Fibroblast of peridontal ligament (primary cell): ENCODE measurements at regions not wholly inside any gene's neighbourhood (a gene's known extent, or its start where the extent isn't known, plus 50 kb on each side); places are given as distances from the start of the nearest gene placed in this dataset.

Experiments
- DNase-seq: peaks from one replicate; pipeline ENCODE4 v3.0.0-alpha.2; 2010; ENCODE audit errors: extremely low read depth

- no peak for DNase-seq
These were observed 200.9 kb upstream of the RAB6C start for GRCh38 chr2:129778584-129778877.

DNA sequence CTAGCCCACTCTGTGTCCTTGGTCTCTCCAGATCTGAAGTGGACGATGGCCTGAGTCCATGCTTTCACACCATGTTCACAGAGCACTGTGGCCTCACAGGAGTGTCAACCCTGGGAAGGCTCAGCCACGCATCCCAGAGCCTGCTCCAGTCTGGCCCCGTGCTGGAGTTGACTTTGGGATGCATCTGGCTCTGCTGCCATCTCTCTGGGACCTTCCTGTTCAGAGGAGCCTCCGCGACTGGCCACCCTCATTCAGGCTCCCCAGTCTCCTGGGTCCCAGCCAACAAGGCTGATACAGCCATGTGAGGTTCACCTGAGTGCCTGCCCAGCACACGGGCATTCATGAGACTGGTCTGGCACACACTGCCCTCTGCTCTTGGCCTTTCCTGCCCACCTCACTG, 199.7 kb upstream of the RAB6C start:
- no peak for DNase-seq

- DNase-seq, result no peak
These were observed 198.9 kb upstream of the RAB6C start for GRCh38 chr2:129780316-129781270.

DNA sequence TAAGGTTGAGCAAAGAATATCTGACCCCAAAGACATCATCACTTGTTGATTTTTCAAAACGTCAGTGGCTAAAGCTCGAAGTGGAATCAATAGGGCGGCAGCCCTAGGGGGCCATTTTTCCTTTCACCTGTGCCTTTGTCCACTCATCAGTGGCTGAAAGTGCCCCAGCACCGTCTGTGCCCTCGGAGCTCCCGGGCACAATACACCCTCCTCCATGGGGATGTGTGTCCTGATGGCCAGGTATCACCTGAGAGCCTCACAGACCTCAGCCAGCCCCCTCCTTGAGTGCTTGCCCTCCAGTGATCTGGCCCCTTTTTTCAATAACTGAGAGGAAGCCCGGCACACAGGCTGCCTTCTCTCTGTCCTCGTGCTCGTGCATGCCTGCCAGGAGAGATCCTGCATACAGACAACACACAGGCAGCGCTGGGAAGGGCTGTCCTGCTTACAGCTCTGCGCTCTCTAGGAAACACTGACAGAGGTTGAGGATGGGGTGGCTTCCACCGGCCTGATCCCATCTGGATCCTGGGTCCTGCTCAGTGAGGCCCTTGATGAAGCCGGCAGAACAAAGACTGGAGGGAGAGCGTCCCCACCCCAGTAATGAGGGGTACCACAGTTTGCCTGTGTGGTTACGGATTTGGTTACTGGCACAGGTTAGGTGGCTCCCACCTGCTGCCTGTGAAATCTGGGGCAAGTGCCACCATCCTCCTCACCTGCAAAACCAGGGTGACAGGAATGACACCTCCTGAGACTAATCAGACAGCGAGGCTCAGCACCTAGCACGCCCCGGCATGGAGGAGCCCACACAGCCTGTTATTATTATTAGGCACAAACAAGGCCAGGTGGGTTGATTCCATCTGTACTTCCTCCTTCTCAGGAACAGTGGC, 197.5 kb upstream of the RAB6C start:
- DNase-seq, result no peak

DNA sequence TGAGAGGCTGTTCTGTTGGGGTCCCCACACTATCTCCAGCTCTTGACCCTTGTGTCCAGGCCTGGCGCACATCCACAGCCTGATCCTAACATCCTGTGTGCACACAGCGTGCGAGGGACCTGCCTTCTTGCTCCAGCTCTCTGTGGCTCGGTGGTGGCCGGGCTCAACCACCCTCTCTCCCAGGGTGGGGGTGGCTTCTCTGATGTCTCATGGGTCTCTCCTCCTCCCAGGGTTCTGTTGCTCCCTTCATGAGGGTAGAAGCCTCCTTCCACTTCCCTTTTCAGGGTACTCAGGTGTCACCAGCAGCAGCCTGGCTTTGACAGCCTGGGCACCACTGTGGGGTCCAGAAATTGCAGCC, 196.9 kb upstream of the RAB6C start:
- DNase-seq, result no peak

DNA sequence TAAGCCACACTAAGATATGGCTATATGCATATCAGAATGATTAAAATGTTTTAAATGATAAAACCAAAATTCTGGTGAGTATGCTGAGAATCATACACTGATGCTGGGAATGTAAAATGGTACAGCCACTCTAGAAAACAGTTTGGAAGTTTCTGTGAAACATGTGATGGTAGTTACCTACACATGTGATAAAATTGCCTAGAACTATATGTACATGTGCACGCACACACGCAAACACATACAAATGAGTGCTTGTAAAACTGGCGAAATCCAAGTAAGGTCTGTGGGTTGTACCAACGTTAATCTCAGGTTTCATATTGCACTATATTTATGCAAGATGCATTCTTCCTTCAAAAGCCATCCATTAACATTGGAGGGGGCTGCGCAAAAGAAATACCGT, 195.0 kb upstream of the RAB6C start:
- DNase-seq, result no peak

GRCh38 chr2:129791712-129792111, 187.8 kb upstream of the RAB6C start:
- no peak for DNase-seq

- DNase-seq, result no peak
These were observed 186.0 kb upstream of the RAB6C start for GRCh38 chr2:129793431-129793902.

GRCh38 chr2:129794116-129794515, 185.3 kb upstream of the RAB6C start:
- DNase-seq, result no peak

GRCh38 chr2:129794540-129794939, 184.9 kb upstream of the RAB6C start:
- no peak for DNase-seq

GRCh38 chr2:129796225-129796624, 183.2 kb upstream of the RAB6C start:
- no peak for DNase-seq

- no peak for DNase-seq
These were observed 182.5 kb upstream of the RAB6C start for GRCh38 chr2:129796801-129797488.

DNA sequence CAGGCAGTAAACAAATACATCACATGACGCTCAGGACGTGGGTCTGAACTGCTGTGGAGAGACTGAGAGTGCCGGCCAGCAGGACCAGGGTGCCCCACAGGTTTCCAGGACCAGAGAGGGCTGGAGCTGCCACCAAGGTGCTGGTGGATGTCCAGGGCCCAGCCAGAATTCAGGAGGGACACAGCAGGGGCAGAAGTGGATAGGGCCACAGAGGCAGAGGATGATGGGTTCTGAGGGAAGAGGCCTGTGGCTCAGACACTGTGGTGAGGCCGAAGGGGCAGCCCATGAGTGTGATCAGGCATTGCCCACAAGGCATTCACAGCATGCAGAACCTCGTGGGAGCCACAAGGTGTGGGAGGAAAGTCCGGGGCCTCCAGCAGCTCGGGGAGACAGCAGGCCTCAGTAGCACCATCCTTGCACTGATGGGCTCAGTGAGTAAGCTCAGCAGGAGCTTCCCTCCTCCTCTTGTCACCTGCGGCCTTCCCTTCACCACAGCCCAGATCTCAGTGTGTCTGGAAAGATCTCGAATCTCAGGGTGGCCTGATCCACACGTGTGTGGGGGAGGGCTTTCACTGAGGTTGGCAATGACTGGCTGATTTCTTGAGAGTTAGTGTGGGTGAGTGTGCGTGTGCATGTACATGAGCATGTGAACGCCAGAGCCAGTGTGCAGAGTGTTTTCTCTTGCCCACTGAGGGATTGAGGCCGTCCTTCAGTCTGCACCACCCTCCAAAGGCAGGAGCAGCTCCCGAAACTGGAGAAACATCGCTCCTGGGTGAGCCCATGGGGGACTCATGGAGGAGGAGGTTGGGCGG, 181.8 kb upstream of the RAB6C start:
- DNase-seq, result no peak

- no peak for DNase-seq
These were observed 181.2 kb upstream of the RAB6C start for GRCh38 chr2:129798301-129798581.

DNA sequence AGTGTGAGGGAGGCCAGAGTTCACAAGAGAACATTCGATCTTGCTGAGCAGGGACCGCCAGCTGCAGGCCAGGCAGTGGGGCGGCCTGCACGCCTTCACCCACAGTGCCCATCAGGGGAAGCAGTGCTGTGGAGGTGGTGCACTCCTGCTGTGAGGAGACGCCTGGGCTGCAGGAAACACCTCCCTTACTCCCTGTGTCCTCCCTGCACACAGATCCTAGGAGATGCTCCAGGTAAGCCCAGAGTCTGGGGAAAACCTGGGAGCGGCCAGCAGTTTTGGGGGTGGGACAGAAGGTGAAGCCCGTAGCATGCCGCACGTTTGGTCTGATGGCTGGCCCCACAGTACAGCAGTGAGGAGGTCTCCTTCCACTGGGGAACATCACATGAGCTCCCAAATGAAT, 180.8 kb upstream of the RAB6C start:
- DNase-seq, result no peak

DNA sequence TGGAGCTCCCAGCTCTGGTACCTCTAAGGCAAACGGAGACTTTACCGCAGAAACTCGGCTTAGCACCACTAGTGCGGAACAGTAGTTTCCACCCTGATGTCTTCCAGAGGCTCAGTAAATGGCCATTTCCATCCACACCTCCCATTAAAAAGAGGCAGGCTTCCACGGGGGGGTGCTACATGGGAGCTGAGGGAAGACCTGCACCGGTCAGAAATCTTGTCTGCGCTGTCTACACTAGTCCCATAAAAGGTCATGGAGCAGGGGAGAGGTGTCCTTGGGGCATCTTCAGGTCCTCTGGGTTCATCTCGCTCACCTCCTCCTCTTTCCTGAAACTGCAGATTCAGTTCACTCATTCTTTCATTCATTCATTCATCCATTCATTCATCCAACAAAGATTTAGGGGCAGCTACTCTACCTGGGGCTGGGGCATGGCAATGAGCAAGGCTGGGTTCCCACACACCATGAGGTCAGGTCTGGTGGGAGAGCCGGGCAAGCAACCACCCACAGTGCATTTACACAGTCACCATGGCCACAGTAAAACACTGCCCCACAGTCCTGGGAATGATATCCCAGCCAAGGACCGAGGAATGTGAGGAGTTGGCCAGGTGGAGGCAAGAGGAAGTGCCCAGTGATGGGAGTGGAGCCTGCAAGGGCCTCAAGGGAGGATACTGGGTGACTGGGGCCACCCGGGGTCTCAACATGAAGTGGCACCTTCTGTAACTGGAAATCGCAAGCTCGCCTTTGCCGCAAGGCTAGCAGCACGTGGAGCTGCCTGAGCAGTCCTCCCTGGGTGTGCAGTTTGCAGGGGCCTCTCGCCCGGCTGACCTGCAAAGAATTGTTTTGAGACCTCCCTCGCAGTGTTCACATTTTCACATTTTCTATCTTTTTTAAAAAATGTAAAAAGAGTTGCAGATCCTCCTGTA, 180.2 kb upstream of the RAB6C start:
- DNase-seq, result no peak

DNA sequence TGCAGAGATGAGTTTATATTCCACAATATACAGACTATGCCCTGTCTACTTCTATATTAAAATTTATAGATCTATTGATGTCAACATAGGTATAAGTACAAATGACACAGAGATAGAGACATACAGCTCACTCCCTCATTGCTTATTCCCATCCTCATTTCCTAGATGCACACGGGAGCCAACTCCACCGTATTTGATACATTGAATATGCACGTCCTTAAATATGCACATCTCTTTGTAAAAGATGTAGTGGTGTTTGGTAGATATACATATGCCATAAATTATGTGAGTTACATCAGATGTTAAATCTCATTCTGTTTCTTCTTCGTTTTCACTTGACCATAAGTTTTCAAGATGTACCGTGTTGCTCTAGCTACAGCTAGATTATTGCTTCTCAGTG, 179.2 kb upstream of the RAB6C start:
- DNase-seq, result no peak

DNA sequence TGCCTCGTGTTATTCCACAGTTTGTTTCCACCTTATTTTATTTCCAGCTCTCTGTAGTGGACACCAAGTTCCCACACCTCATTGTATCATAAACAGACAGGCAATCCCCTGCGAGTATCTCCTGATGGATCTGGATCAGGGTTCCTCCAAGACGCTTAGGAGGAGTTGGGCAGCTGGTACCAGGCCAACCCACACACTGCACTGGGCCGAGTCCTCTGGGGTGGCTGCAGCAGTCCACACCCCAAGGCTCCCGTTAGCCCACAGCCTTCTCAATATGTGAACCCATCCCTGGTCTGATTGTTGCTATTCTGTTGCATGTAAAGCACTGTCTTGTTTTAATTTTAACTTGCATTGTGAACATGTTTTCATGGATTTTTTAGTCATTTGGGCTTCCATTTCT, 178.8 kb upstream of the RAB6C start:
- no peak for DNase-seq

DNA sequence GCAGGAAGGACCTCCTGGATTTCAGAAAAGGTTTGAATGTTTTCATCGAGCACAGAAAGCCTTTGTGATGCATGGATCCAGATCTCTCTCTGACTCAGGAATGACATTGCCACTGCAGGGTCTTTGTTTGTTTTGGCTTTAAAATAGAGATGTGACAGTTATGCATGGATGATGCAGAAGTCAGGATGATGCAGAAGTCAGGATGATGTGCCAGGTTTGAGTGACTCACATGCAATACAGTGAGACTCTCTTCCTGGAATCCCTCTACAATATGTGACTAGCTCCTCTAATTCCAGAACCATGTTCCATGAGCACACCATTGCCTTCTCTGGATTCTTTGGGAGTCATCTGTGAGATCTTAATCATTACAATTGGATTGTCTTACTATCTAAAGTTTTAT, 177.9 kb upstream of the RAB6C start:
- no peak for DNase-seq

DNA sequence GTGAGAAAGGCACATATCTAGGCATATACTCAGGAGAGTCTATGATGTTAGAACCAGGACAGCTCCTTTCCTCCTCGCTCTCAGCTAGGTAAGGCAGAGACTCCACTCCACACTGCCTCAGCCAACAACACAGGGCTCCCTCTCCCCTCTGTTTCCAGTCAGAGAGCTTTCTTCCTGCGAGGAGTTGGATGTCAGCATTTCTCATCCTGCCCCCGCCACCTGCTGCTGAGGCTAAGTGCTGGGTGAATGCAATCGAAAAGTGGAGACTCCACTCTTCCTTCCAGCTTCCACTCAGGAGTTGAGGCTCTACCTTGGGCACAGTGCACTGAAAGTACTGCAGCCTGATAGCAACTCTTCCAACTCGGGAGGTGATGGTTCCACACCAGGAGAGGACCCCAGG, 177.2 kb upstream of the RAB6C start:
- DNase-seq, result no peak

GRCh38 chr2:129803032-129803431, 176.4 kb upstream of the RAB6C start:
- DNase-seq, result no peak
